Testis (tissue), 2 donors: ENCODE measurements at regions not wholly inside any gene's neighbourhood (a gene's known extent, or its start where the extent isn't known, plus 50 kb on each side); places are given as distances from the start of the nearest gene placed in this dataset.

Source experiments
- DNase-seq: peaks from one replicate; pipeline ENCODE4 v3.0.0-alpha.2; 2019
- H3K27ac ChIP-seq, 2 donors: fragments of 200-600 bp; sonication (generic); one replicate each; pipeline ENCODE4 v1.5.1; 2019
- H3K27me3 ChIP-seq: fragments of 200-600 bp; sonication (generic); one replicate; pipeline ENCODE4 v1.5.1; 2019
- H3K36me3 ChIP-seq: fragments of 200-600 bp; sonication (generic); one replicate; pipeline ENCODE4 v1.5.1; 2017; ENCODE audit warnings: low read depth; ENCODE audit errors: missing control alignments
- H3K4me1 ChIP-seq: fragments of 200-600 bp; sonication (generic); one replicate; pipeline ENCODE4 v1.5.1; 2019
- H3K4me3 ChIP-seq, 2 donors: fragments of 200-600 bp; sonication (generic); one replicate each; pipeline ENCODE4 v1.5.1; 2017 to 2019
- H3K9me3 ChIP-seq: fragments of 200-600 bp; sonication (generic); one replicate; pipeline ENCODE4 v1.5.1; 2017
- CTCF ChIP-seq, 3 experiments: fragments of 450-650 bp in 2 of 3; fragments of 200-600 bp in 1 of 3; sonication (generic) in 1 of 3; IDR thresholded peaks; one replicate each; pipeline ENCODE4 v1.5.1; 2016 to 2019; ENCODE audit warnings: antibody characterized with exemption in 3 of 3, mild to moderate bottlenecking in 2 of 3, moderate library complexity in 1 of 3
- POLR2A ChIP-seq: fragments of 450-650 bp; IDR thresholded peaks from one replicate; pipeline ENCODE4 v1.6.1; 2017; ENCODE audit warnings: antibody characterized with exemption, mild to moderate bottlenecking, moderate library complexity
- WGBS, 2 donors: methylation state at CpG; one replicate each; pipeline ENCODE4 v1.1.5; 2018; 5-methylcytosine and 5-hydroxymethylcytosine counted together
- intact Hi-C: fragments of 100-400 bp; cut with DNase I; formaldehyde crosslinking; loops from one replicate; pipeline ENCODE4 v1.15.1; 2023; ENCODE audit warnings: low total_unique reads

GRCh38 chr1:65494671-65495070, 74.2 kb downstream of the LEPR start:
- TF ChIP-seq CTCF (IDR thresholded peaks at IDR 0.05) = no peak
- TF ChIP-seq POLR2A = no peak
- Histone ChIP-seq H3K4me1 (no peaks in the 10 kb centered on the region), H3K36me3 (no peaks in the 10 kb centered on the region), H3K9me3 (no peaks in the 10 kb centered on the region), H3K27ac (no peak overlapping the region), H3K27me3 (no peaks in the 10 kb centered on the region), H3K4me3 (no peak overlapping the region)
- WGBS, 2 donors = 92 to 93% methylated on average over 1 of the region's 1 CpG
- intact Hi-C loops = no loop called here
- DNase-seq = no peak

- intact Hi-C loops = no loop called here
- DNase-seq = no peak
- H3K4me1 ChIP-seq = no peaks in the 10 kb centered on the region
- no peaks in the 10 kb centered on the region for H3K36me3 ChIP-seq
- no peak overlapping the region for H3K27ac ChIP-seq
- H3K4me3 ChIP-seq = no peak overlapping the region
- no peaks in the 10 kb centered on the region for H3K9me3 ChIP-seq
- no peak for TF ChIP-seq CTCF (IDR thresholded peaks at IDR 0.05)
- no peak for TF ChIP-seq POLR2A
- 91 to 96% methylated on average over 1 of the region's 1 CpG for WGBS, 2 donors
- H3K27me3 ChIP-seq = no peaks in the 10 kb centered on the region
Measured at GRCh38 chr1:65495137-65495536, 74.7 kb downstream of the LEPR start.

GRCh38 chr1:65497256-65497830, 76.9 kb downstream of the LEPR start:
- H3K4me1 ChIP-seq = no peaks in the 10 kb centered on the region
- TF ChIP-seq POLR2A (no peak), CTCF (IDR thresholded peaks at IDR 0.05) (no peak)
- 45 to 57% methylated on average over 2 of the region's 2 CpGs for WGBS, 2 donors
- H3K27ac ChIP-seq = no peak overlapping the region
- no peak for DNase-seq
- intact Hi-C loops = no loop called here
- H3K27me3 ChIP-seq = no peaks in the 10 kb centered on the region
- no peak overlapping the region for H3K4me3 ChIP-seq
- H3K36me3 ChIP-seq = no peaks in the 10 kb centered on the region
- no peaks in the 10 kb centered on the region for H3K9me3 ChIP-seq

GRCh38 chr1:65503427-65503826, 83.0 kb downstream of the LEPR start:
- H3K4me1 ChIP-seq = peaks cover 9% of the 10 kb centered on the region
- no peak overlapping the region for H3K4me3 ChIP-seq
- no peak for TF ChIP-seq POLR2A
- no peak for TF ChIP-seq CTCF (IDR thresholded peaks at IDR 0.05)
- DNase-seq = no peak
- no peaks in the 10 kb centered on the region for H3K9me3 ChIP-seq
- H3K27me3 ChIP-seq = no peaks in the 10 kb centered on the region
- intact Hi-C loops = no loop called here
- H3K36me3 ChIP-seq = no peaks in the 10 kb centered on the region
- no peak overlapping the region for H3K27ac ChIP-seq
- WGBS, 2 donors = 45 to 63% methylated on average over 4 of the region's 4 CpGs

- no peak overlapping the region for H3K27ac ChIP-seq
- H3K9me3 ChIP-seq = no peaks in the 10 kb centered on the region
- no peaks in the 10 kb centered on the region for H3K27me3 ChIP-seq
- H3K36me3 ChIP-seq = no peaks in the 10 kb centered on the region
- TF ChIP-seq POLR2A (no peak), CTCF (IDR thresholded peaks at IDR 0.05) (no peak)
- no peak for DNase-seq
- H3K4me3 ChIP-seq = no peak overlapping the region
- H3K4me1 ChIP-seq = peaks cover 9% of the 10 kb centered on the region
- intact Hi-C loops = no loop called here
- WGBS, 2 donors = 83 to 94% methylated on average over 3 of the region's 3 CpGs
Measured at GRCh38 chr1:65504263-65504662, 83.8 kb downstream of the LEPR start.
